Activated naive CD8-positive, alpha-beta T cell treated with anti-CD3 and anti-CD28 coated beads, Interleukin-2, amount 50 U/mL, for 24 hours (primary cell): ENCODE measurements at regions not wholly inside any gene's neighbourhood (a gene's known extent, or its start where the extent isn't known, plus 50 kb on each side); places are given as distances from the start of the nearest gene placed in this dataset.
"Not testable (repeated sequence)": the region's sequence is repeated elsewhere in the genome, so short reads cannot be mapped to it uniquely, and the experiment has no call there.

Experiments
- ATAC-seq: fragments of 150-1000 bp; cut with Tn5 transposase; one replicate; pipeline ENCODE4 v1.10.0; 2021
- DNase-seq: peaks from one replicate; pipeline ENCODE4 v3.0.0; 2021
- H3K27ac Mint-ChIP-seq: one replicate; pipeline ENCODE4 v1.8.0; 2021; ENCODE audit warnings: mild to moderate bottlenecking, mixed read lengths
- H3K27me3 Mint-ChIP-seq: one replicate; pipeline ENCODE4 v1.8.0; 2021; ENCODE audit warnings: mixed read lengths
- H3K36me3 Mint-ChIP-seq: one replicate; pipeline ENCODE4 v1.8.0; 2021; ENCODE audit warnings: low read depth, mixed read lengths
- H3K4me1 Mint-ChIP-seq: one replicate; pipeline ENCODE4 v1.8.0; 2021; ENCODE audit warnings: mixed read lengths
- H3K4me3 Mint-ChIP-seq: one replicate; pipeline ENCODE4 v1.8.0; 2021; ENCODE audit warnings: mild to moderate bottlenecking, moderate library complexity, mixed read lengths
- H3K9me3 Mint-ChIP-seq: one replicate; pipeline ENCODE4 v1.8.0; 2021; ENCODE audit warnings: mixed read lengths

- H3K4me3 Mint-ChIP-seq, H3K36me3 Mint-ChIP-seq, DNase-seq, H3K27ac Mint-ChIP-seq, H3K4me1 Mint-ChIP-seq, ATAC-seq: not testable (repeated sequence)
- H3K9me3 Mint-ChIP-seq = peaks cover 10% of the 10 kb centered on the region
- peaks cover 40% of the 10 kb centered on the region for H3K27me3 Mint-ChIP-seq
Measured at GRCh38 chr1:24268555-24268954, 50.6 kb upstream of the GRHL3 start.

- ATAC-seq (no peak), DNase-seq (no peak)
- peaks cover 4% of the 10 kb centered on the region for H3K4me1 Mint-ChIP-seq
- no peak overlapping the region for H3K27ac Mint-ChIP-seq
- H3K27me3 Mint-ChIP-seq = peaks cover 28% of the 10 kb centered on the region
- H3K36me3 Mint-ChIP-seq = no peaks in the 10 kb centered on the region
- no peak overlapping the region for H3K4me3 Mint-ChIP-seq
- peaks cover 5% of the 10 kb centered on the region for H3K9me3 Mint-ChIP-seq
Measured at GRCh38 chr1:24266998-24267397, 52.2 kb upstream of the GRHL3 start.

GRCh38 chr1:24266398-24266941 is 52.7 kb upstream of the GRHL3 start:
- DNase-seq (no peak), ATAC-seq (no peak)
- no peaks in the 10 kb centered on the region for H3K36me3 Mint-ChIP-seq
- peaks cover 5% of the 10 kb centered on the region for H3K9me3 Mint-ChIP-seq
- no peak overlapping the region for H3K27ac Mint-ChIP-seq
- H3K4me3 Mint-ChIP-seq = no peak overlapping the region
- peaks cover 4% of the 10 kb centered on the region for H3K4me1 Mint-ChIP-seq
- H3K27me3 Mint-ChIP-seq = peaks cover 23% of the 10 kb centered on the region

- no peak overlapping the region for H3K27ac Mint-ChIP-seq
- ATAC-seq (no peak), DNase-seq (no peak)
- H3K9me3 Mint-ChIP-seq = no peaks in the 10 kb centered on the region
- H3K27me3 Mint-ChIP-seq = peaks cover 6% of the 10 kb centered on the region
- no peak overlapping the region for H3K4me3 Mint-ChIP-seq
- no peaks in the 10 kb centered on the region for H3K36me3 Mint-ChIP-seq
- peaks cover 4% of the 10 kb centered on the region for H3K4me1 Mint-ChIP-seq
Measured at GRCh38 chr1:24263746-24264145, 55.4 kb upstream of the GRHL3 start.

- no peaks in the 10 kb centered on the region for H3K36me3 Mint-ChIP-seq
- H3K27ac Mint-ChIP-seq = no peak overlapping the region
- ATAC-seq = no peak
- DNase-seq = no peak
- peaks cover 6% of the 10 kb centered on the region for H3K27me3 Mint-ChIP-seq
- peaks cover 4% of the 10 kb centered on the region for H3K4me1 Mint-ChIP-seq
- H3K9me3 Mint-ChIP-seq = no peaks in the 10 kb centered on the region
- H3K4me3 Mint-ChIP-seq = no peak overlapping the region
Measured at GRCh38 chr1:24263211-24263610, 55.9 kb upstream of the GRHL3 start.

- no peak for ATAC-seq
- no peak for DNase-seq
- Mint-ChIP-seq H3K27ac (no peak overlapping the region), H3K9me3 (no peaks in the 10 kb centered on the region), H3K27me3 (peaks cover 6% of the 10 kb centered on the region), H3K36me3 (no peaks in the 10 kb centered on the region), H3K4me3 (no peak overlapping the region), H3K4me1 (peaks cover 4% of the 10 kb centered on the region)
Measured at GRCh38 chr1:24261977-24262376, 57.2 kb upstream of the GRHL3 start.

GRCh38 chr1:24258735-24259424 is 60.3 kb upstream of the GRHL3 start:
- H3K9me3 Mint-ChIP-seq = no peaks in the 10 kb centered on the region
- H3K27ac Mint-ChIP-seq = no peak overlapping the region
- peaks cover 4% of the 10 kb centered on the region for H3K4me1 Mint-ChIP-seq
- DNase-seq = no peak
- no peak overlapping the region for H3K4me3 Mint-ChIP-seq
- ATAC-seq = no peak
- no peaks in the 10 kb centered on the region for H3K36me3 Mint-ChIP-seq
- peaks cover 4% of the 10 kb centered on the region for H3K27me3 Mint-ChIP-seq

- H3K27me3 Mint-ChIP-seq = peaks cover 3% of the 10 kb centered on the region
- H3K36me3 Mint-ChIP-seq = no peaks in the 10 kb centered on the region
- ATAC-seq (no peak), DNase-seq (no peak)
- no peak overlapping the region for H3K27ac Mint-ChIP-seq
- no peaks in the 10 kb centered on the region for H3K4me1 Mint-ChIP-seq
- H3K9me3 Mint-ChIP-seq = no peaks in the 10 kb centered on the region
- H3K4me3 Mint-ChIP-seq = no peak overlapping the region
Measured at GRCh38 chr1:24257373-24257772, 61.8 kb upstream of the GRHL3 start.

- Mint-ChIP-seq H3K27ac (no peak overlapping the region), H3K4me3 (no peak overlapping the region), H3K9me3 (no peaks in the 10 kb centered on the region), H3K4me1 (no peaks in the 10 kb centered on the region), H3K36me3 (no peaks in the 10 kb centered on the region), H3K27me3 (peaks cover 2% of the 10 kb centered on the region)
- ATAC-seq = no peak
- no peak for DNase-seq
Measured at GRCh38 chr1:24256687-24257086, 62.5 kb upstream of the GRHL3 start.

GRCh38 chr1:24255226-24255625 is 63.9 kb upstream of the GRHL3 start:
- Mint-ChIP-seq H3K9me3 (no peaks in the 10 kb centered on the region), H3K4me3 (no peak overlapping the region), H3K4me1 (no peaks in the 10 kb centered on the region), H3K27ac (no peak overlapping the region), H3K27me3 (peaks cover 2% of the 10 kb centered on the region), H3K36me3 (no peaks in the 10 kb centered on the region)
- no peak for ATAC-seq
- no peak for DNase-seq

GRCh38 chr1:24254783-24255182 is 64.4 kb upstream of the GRHL3 start:
- Mint-ChIP-seq H3K9me3 (no peaks in the 10 kb centered on the region), H3K27me3 (peaks cover under 1% of the 10 kb centered on the region), H3K27ac (no peak overlapping the region), H3K36me3 (no peaks in the 10 kb centered on the region), H3K4me1 (no peaks in the 10 kb centered on the region), H3K4me3 (no peak overlapping the region)
- ATAC-seq (no peak), DNase-seq (no peak)

GRCh38 chr1:24253571-24253970 is 65.6 kb upstream of the GRHL3 start:
- Mint-ChIP-seq H3K27me3 (no peaks in the 10 kb centered on the region), H3K27ac (no peak overlapping the region), H3K4me3 (no peak overlapping the region), H3K36me3 (no peaks in the 10 kb centered on the region), H3K4me1 (no peaks in the 10 kb centered on the region), H3K9me3 (no peaks in the 10 kb centered on the region)
- DNase-seq = no peak
- no peak for ATAC-seq

- no peaks in the 10 kb centered on the region for H3K36me3 Mint-ChIP-seq
- no peaks in the 10 kb centered on the region for H3K4me1 Mint-ChIP-seq
- H3K4me3 Mint-ChIP-seq = no peak overlapping the region
- ATAC-seq (no peak), DNase-seq (no peak)
- no peaks in the 10 kb centered on the region for H3K27me3 Mint-ChIP-seq
- H3K27ac Mint-ChIP-seq = no peak overlapping the region
- H3K9me3 Mint-ChIP-seq = no peaks in the 10 kb centered on the region
Measured at GRCh38 chr1:24252185-24252780, 65.2 kb upstream of the IFNLR1 start.

- ATAC-seq (no peak), DNase-seq (no peak)
- no peaks in the 10 kb centered on the region for H3K27me3 Mint-ChIP-seq
- no peaks in the 10 kb centered on the region for H3K4me1 Mint-ChIP-seq
- no peaks in the 10 kb centered on the region for H3K36me3 Mint-ChIP-seq
- H3K27ac Mint-ChIP-seq = no peak overlapping the region
- no peaks in the 10 kb centered on the region for H3K9me3 Mint-ChIP-seq
- H3K4me3 Mint-ChIP-seq = no peak overlapping the region
Measured at GRCh38 chr1:24251501-24251900, 64.4 kb upstream of the IFNLR1 start.

GRCh38 chr1:24250791-24251190 is 63.7 kb upstream of the IFNLR1 start:
- H3K4me1 Mint-ChIP-seq = no peaks in the 10 kb centered on the region
- H3K27me3 Mint-ChIP-seq = no peaks in the 10 kb centered on the region
- H3K9me3 Mint-ChIP-seq = no peaks in the 10 kb centered on the region

More at GRCh38 chr1:24250791-24251190, 63.7 kb upstream of the IFNLR1 start:
- Mint-ChIP-seq H3K27ac (no peak overlapping the region), H3K36me3 (no peaks in the 10 kb centered on the region), H3K4me3 (no peak overlapping the region)
- ATAC-seq (no peak), DNase-seq (no peak)
